GM13976 (cell line): ENCODE measurements at regions not wholly inside any gene's neighbourhood (a gene's known extent, or its start where the extent isn't known, plus 50 kb on each side); places are given as distances from the start of the nearest gene placed in this dataset.

ENCODE experiments used
- DNase-seq: peaks from one replicate; pipeline ENCODE4 v3.0.0; 2012; ENCODE audit warnings: low spot score
- in situ Hi-C: fragments of 300-500 bp; cut with MboI; formaldehyde crosslinking; loops from one replicate; pipeline ENCODE4 v1.12.0; 2022; ENCODE audit warnings: low sequenced_read_pairs, mixed read lengths, inconsistent platforms; ENCODE audit not compliant: unreplicated experiment
- TF ChIP-seq, protein P1 (sequence below): IDR thresholded peaks from 2 replicates; pipeline ENCODE4 v1.5.1; 2012; ENCODE audit warnings: borderline replicate concordance, mild to moderate bottlenecking; ENCODE audit not compliant: insufficient read depth; ENCODE audit errors: extremely low read depth, missing control alignments, control extremely low read depth

GRCh38 chr14:54216827-54217226 lies 180.0 kb upstream of the CDKN3 start:
- TF ChIP-seq, protein P1, sequence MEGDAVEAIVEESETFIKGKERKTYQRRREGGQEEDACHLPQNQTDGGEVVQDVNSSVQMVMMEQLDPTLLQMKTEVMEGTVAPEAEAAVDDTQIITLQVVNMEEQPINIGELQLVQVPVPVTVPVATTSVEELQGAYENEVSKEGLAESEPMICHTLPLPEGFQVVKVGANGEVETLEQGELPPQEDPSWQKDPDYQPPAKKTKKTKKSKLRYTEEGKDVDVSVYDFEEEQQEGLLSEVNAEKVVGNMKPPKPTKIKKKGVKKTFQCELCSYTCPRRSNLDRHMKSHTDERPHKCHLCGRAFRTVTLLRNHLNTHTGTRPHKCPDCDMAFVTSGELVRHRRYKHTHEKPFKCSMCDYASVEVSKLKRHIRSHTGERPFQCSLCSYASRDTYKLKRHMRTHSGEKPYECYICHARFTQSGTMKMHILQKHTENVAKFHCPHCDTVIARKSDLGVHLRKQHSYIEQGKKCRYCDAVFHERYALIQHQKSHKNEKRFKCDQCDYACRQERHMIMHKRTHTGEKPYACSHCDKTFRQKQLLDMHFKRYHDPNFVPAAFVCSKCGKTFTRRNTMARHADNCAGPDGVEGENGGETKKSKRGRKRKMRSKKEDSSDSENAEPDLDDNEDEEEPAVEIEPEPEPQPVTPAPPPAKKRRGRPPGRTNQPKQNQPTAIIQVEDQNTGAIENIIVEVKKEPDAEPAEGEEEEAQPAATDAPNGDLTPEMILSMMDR, result no peak
- in situ Hi-C loops, result no loop called here
- DNase-seq, result no peak

DNA sequence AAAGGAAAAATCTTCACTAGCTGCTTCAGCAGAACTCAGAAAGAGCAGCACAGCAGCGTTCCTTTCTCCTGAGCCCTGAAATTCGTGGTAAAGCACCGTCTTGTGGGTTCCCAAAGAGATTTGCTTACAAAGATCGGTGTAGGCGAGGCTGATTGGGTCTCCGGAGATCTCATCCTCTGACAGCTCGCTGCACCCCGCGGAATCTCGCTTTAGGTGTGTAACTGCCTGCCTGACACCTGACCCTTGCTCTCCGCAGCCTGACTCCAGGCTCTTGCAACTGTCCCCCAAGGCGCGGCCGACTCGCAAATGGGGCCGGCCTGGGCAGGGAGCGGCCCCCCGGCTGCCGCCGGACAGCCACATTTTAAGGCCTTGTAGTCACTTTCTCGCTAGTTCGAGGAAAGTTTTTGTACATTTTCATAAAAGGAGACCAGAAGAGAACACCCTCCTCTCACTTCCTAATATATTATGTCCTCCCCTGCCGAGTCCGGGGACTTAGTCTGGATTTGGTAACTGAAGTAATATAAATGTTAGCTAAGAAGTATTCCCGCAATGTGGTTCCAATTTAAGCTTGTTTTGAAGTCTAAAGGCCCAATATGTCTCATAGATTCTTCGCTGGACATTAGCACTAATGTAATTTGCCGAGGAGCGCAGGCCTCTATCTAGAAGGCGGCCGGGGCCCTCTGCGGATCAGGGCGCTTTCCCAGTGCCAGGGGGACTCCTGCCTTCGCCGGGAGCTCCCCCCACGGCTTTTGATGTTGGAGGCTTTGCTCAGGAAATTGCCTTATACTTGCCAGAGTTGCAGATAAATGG lies 177.3 kb upstream of the CDKN3 start:
- in situ Hi-C loops, result no loop called here
- TF ChIP-seq, protein P1, result no peak
- DNase-seq, result peak; percentile 41

DNA sequence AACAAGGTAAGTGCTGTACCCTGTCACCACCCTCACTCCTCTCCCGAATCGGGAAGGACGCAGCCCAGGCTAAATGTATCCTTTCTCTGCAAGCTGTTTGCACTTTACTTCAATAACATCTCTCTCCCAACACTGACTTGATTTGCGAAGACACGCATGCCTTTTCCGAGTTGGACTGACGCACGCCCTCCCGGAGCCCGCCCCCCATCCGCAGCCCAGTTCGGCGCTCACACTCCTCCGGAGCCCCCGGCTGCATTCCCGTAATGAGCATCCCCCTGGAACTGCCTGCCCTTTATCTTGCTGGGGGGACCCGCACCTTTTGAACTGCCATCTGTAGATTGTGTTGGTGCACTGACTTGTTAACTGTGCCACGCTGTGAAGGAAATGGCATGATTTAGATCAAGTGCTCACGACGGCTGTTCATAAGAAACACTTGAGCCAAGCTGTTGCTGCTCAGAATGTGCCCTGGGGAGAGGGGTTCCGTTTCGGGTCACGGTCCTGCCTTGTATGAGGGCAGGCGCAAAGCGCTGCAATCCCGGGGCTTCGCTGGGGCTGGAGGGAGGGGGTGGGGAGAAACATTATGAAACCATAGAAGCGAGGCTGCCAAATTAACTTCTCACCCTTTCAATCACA lies 176.6 kb upstream of the CDKN3 start:
- in situ Hi-C loops, result no loop called here
- peak; percentile 40 for DNase-seq
- TF ChIP-seq, protein P1, result no peak

- in situ Hi-C loops, result no loop called here
- TF ChIP-seq, protein P1, result no peak
- no peak for DNase-seq
Measured at GRCh38 chr14:54220704-54221431, 175.9 kb upstream of the CDKN3 start.

GRCh38 chr14:54221432-54221803 lies 175.4 kb upstream of the CDKN3 start:
- TF ChIP-seq, protein P1, result no peak
- peak; percentile 31 for DNase-seq
- in situ Hi-C loops, result no loop called here

GRCh38 chr14:54221971-54222370 lies 174.8 kb upstream of the CDKN3 start:
- TF ChIP-seq, protein P1, result no peak
- no peak for DNase-seq
- in situ Hi-C loops, result no loop called here
